GM21723 (cell line): ENCODE measurements at regions not wholly inside any gene's neighbourhood (a gene's known extent, or its start where the extent isn't known, plus 50 kb on each side); places are given as distances from the start of the nearest gene placed in this dataset.
"Not testable (repeated sequence)": the region's sequence is repeated elsewhere in the genome, so short reads cannot be mapped to it uniquely, and the experiment has no call there.

Experiments used
- ATAC-seq: cut with Tn5 transposase; IDR thresholded peaks from one replicate; pipeline ENCODE4 v1.9.1; 2021; ENCODE audit warnings: mild to moderate bottlenecking, moderate library complexity; ENCODE audit not compliant: unreplicated experiment

DNA sequence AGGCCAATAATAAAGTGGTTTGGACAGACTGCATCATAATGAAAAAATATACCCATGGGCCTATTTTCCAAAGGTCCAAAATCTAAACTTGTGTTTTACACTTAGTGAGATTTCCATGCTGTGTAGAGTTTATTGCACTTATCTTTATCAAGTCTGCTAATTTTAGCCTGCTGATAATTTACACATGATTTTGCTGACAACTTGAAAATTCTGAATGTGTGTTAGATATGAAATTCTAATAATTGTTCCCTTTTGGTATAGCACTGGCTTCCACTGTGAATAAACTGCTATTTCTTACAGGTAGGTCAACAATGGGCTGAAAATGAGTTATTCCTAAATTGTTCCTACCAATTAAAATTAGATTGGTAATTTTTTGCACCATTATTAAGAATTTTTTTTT lies 589.1 kb upstream of the ANO3 start:
- no peak for ATAC-seq

DNA sequence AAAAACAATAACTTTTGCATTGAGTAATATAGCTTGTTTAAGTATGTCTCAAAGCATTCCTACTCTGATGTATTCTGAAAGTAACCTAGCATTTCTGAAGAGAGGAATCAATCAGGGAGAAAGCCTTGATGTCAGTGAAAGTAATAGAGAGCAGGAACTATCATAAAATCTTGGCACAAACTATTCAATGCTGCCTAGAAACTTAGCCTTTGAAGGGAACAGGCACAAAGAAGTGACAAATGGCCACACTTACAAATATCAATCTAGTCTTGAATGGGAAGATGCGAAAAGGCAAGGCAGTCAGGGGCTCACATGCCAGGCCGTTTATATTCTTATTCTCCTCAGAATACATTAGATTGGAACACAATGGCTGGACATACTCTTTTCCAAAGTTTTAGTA lies 576.5 kb upstream of the ANO3 start:
- no peak for ATAC-seq

DNA sequence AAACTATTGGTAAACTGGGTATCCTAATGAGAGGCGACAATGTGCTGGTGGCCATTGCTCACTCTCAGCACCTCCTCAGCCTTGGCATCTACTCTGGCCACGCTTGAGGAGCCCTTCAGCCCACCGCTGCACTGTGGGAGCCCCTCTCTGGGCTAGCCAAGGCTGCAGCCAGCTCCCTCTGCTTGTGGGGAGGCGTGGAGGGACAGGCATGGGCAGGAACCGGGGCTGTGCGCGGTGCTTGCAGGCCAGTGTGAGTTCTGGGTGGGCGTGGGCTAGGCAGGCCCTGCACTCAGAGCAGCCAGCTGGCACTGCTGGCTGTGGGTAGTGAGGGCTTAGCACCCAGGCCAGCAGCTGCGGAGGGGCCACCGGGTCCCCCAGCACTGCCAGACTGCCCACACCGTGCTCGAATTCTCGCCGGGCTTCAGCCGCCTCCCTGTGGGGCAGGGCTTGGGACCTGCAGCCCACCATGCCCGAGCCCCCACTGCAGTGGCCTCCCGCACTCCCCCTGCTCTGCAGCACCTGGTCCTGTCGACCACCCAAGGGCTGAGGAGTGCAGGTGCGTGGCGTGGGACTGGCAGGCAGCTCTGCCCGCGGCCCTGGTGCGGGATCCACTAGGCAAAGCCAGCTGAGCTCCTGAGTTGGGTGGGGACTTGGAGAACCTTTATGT lies 575.9 kb upstream of the ANO3 start:
- ATAC-seq: no peak

DNA sequence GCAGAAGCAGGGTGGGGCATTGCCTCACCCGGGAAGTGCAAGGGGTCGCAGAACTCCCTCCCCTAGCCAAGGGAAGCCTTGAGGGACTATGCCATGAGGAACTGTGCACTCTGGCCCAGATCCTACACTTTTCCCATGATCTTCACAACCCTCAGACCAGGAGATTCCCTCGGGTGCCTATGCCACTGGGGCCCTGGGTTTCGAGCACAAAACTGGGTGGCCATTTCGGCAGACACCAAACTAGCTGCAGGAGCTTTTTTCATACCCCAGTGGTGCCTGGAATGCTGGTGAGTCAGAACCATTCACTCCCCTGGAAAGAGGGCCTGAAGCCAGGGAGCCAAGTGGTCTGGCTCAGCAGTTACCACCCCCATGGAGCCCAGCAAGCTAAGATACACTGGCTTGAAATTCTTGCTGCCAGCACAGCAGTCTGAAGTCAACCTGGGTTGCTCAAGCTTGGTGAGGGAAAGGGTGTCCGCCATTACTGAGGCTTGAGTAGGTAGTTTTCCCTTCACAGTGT lies 573.7 kb upstream of the ANO3 start:
- ATAC-seq: no peak

DNA sequence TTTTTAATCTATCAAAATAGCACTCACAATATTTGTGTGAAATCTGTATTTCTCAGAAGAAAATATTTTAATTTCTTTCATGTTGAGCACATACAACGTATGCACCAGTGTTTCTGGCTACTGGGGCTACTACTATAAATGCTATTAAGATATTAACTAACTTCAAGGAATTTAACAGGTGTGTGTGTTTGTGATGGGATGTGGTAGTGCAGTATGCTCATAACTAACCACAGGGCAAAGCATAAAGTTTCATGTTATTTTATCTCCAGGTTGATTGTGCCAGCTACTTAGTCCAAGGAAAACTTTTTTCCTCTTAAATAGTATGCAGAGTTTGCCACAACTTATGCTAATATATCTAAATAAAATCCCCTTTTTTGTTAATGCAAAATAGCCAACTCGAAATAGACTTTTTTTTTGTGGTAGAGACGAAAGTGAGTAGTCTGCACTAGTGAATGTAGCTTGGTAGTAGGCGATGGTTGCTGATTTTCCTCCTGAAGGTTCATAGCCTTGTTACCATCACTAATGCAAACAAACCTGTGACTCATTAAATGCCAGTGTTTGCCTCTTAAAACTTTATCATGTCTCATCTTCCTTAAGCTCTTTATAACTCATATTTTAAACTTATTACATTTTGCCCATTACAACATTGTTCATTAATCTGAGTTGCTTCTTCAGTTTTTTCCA lies 565.5 kb upstream of the ANO3 start:
- no peak for ATAC-seq

DNA sequence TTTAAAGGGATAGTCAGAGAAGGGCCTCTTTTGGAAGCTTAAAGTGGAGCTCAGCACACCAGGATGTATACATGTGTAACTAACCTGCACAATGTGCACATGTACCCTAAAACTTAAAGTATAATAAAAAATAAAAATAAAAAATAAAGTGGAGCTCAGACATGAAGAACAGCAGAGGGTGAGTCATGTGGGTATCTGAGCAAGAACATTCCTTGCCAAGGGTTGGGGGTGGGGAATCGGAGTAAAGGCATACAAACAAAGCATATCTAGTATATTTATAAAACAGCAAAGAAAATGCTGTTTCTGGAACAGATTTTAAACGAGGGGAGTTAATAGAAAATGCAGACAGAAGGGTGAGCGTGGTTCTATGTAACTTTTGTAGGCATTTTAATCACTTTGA lies 562.6 kb upstream of the ANO3 start:
- ATAC-seq: no peak

DNA sequence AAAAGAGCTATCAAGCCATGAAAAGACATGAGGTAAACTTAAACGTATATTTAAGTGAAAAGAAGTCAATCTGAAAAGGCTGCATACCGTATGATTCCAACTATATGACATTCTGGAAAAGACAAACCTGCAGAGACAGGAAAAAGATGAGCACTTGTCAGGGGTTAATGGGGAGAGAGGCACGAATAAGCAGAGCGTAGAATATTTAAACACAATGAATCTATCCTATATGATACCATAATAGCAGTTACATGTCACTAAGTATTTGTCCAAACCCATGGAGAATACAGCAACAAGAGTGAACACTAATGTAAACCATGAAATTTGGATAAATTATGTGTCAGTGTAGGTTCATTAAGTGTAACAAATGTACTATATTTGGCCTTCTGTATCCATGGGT lies 560.3 kb upstream of the ANO3 start:
- no peak for ATAC-seq

DNA sequence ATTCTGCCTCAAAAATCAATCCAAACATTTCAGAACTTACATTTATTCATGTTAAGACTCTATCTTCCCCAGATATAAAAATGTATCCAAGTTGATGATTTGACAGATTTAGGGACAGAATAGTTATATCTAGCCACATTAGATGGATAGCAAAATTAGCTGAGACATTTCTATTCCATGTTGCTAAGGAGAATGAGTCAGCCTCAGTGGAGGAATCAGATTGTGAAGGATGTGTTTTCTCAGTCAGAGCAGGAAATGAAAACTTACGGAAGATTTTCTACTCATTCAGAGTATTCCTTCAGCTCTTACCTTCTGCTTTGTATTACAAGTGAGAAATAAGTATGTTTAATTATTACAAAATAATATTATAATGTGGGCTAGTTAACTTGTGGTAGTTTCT lies 556.3 kb upstream of the ANO3 start:
- ATAC-seq: no peak

DNA sequence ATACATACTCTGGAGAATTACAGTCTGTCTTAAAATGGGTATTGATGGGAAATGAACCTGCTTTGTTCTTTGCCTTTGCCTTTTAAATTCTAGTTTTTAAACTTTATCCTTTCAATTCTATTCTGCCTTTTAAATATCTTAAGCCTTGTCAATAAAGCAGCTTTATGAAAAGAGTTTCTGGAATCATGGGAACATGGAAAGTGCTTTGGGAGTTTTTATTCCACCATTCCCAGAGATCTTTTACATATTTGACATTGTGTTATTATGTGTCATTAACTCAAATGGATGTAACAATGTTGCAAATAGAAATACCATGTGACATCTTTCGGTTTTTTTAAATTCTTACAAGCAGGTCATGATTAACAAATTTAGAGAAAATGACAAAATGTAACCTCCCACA lies 555.7 kb upstream of the ANO3 start:
- ATAC-seq: no peak

DNA sequence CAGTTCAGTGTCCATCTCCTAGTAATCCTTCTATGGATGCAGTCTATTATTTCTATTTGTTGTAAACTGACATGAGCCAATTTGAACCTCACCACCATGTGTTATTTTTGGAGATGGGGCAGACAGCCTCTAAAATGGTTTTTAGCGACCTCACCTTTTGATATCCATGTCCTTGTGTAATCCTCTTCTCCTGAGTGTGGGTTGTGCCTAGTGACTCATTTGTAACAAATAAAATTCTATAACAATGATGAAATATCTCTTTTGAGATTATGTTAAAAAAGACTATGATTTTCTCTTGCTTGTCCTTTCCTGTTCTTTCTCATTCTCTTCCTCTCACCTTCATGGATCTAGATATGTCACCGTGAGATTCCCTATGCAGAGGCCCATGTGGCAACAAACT lies 554.6 kb upstream of the ANO3 start:
- no peak for ATAC-seq

DNA sequence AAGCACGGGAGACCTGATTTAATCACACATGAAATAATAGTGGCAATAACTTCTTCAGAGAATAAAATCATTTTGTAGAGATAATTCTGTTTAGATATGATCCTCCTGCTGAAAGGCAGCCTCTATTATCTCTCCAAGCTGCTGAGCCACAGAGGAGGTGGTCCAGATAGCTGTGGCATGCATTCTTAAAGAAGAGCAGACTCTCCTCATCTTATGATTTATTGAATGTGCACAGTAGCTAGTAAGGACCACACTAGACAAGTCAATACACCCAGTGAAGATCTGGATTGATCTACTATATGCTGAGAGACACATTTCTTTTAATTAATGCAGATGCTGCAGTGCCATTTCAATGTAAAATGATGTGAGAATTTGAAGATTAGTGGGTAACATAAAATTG lies 552.9 kb upstream of the ANO3 start:
- no peak for ATAC-seq

DNA sequence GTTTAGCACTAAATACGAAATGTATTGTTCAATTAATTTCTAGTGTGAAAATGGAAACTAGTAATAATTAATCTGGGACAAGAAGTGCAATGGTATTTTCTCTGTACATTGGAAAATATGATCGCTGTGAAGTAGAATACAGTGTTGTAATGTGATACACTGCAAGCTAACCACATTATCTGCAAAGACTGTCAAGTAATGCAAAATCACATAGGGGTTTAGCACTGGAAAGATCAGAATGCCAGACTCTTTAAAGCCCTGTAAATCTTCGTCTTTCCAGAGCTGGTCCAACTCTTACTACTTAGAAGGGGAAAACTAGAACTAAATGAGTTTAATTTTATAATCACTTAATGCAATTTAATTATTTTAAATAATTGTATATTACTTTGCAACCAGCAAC lies 544.5 kb upstream of the ANO3 start:
- no peak for ATAC-seq

DNA sequence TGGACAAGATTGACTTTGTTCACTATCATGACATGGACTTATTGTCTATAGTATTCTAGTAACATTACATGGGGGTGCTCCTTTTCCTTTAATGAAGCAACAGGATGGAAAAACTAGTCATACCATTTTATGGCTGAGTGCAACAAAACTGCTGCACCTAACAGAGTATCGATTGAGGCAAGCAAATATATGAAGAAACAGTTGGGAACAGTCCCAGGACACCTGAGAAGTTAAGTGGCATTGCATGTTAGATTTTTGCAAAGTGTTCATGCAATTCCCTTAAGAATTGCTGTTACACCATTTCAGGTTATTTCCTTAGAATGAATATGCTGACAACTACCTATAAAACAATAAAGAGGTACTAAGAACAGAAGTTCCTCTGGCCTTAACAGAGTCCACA lies 541.5 kb upstream of the ANO3 start:
- no peak for ATAC-seq

DNA sequence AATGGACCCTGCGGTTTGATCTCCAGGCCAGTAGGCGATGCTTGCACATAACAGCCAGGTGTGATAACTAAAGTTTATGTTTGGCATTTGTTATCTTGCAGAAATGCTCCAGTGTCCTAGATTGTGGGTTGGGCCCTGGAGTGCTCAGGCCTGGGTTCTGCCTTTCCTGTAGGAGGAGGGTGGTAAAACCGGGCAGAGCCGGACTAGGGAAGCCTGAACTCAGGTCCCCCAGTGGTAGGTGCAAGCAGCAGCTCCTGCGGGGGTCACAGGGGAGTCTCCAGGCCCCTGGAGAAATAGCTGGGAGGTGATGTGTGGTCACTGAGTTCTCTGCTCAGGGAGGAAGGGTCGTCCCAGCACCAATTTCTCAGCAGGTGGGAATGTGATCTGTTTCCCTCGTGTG lies 538.3 kb upstream of the ANO3 start:
- ATAC-seq: no peak

DNA sequence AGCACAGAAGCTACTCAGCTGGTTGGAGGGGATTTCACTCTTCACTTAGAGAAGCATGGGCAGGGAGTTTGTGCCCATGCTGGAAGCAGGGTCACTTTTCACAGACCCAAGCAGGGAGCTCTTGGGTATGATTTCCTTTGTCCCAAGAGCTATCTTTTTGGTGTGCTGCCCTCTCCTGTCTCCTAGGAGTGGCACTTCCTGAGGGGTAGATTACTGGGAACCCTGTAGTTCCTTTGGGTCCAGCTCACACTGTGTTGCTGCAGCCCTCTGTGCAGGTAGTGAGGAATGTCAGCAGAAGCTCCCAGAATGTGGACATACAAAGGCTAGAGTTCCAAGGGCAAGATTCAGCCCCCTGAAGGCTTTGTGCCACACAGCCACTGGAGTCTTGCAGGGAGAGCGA lies 537.1 kb upstream of the ANO3 start:
- ATAC-seq: no peak

DNA sequence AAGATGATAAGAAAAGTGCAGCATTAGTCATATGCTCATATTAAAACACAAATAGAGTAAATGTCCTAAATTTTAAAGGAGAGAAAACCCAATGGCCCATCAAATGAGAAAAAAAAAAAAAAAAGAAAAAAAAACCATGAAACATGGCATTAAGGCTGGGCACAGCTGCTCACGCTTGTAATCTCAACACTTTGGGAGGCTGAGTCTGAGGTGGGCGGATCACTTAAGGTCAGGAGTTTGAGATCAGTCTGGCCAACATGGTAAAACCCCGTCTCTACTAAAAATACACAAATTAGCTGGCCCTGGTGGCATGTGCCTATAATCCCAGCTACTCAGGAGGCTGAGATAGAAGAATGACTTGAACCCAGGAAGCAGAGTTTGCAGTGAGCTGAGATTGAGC lies 515.5 kb upstream of the ANO3 start:
- no peak for ATAC-seq

DNA sequence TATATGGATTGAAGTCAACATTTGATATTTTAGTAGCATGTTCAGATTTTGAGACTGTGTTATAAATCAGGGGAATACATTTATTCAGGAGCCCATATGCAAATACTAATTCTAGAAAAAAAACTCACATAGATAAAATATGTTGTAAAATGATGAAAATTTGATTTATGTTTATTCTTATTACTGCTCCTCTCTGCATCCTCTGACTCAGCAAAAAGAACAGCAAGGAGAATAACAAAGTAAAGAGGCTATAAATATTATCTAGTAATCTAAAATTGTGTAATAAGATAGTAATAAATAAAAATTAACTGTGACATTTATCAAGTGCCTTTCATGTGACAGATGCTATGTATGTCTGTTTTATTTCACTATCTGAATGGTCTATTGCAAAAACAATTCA lies 507.2 kb upstream of the ANO3 start:
- no peak for ATAC-seq

DNA sequence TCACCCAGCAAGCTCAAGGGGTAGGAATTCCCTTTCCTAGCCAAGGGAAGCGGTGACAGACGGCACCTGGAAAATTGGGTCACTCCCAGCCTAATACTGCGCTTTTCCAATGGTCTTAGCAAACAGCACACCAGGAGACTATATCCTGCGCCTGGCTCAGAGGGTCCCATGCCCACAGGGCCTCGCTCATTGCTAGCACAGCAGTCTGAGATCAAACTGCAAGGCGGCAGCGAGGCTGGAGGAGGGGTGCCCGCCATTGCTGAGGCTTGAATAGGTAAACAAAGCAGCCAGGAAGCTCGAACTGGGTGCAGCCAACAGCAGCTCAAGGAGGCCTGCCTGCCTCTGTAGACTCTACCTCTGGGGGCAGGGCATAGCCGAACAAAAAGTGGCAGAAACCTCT lies 500.4 kb upstream of the ANO3 start:
- not testable (repeated sequence) for ATAC-seq

DNA sequence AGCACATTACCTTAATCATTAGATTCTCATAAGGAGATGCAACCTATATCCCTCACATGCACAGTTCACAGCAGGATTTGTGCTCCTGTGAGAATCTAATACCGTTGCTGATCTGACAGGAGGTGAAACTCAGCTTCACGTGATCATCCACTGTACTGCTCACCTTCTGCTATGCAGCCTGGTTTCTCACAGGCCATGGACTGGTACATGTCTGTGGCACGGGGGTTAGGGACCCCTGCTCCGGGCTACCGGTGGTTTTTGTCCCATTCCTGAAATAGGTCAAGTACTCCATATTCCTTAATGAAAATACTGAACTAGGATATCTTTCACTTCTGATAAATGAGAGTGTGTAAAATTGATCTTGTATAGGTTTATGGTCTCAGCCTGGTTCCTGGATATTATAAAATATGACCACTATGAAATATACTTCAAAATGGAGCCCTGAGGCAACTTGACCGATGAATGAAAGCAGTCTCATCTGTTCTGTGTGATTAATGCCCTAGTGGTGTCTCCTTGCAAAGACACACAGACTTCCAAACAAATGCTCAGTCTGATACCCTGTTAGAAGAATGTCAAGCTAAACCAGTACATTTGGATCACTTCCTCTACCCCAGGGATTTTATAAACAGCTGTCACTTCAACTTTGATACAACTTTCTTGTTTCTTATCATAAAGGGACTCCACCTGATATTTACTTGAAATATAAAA lies 492.9 kb upstream of the ANO3 start:
- ATAC-seq: no peak

DNA sequence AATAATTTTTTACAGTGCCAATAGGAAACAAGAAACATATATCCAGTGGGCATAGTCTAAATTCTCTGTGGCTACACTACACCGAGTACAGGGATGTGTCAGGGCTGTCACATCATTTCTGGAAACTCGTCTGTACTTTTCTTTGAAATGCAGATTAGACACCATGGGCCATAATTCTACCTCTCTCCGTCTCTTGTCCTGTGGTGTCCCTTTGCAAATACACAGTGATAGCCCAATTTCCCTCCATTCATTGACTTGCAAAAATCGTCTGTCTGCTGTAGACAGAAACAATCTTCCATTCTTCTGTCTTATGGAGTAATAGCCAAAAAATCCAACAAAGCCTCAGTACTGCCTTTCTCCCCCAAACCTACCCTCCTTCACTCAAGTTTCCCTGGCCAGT lies 487.1 kb upstream of the ANO3 start:
- no peak for ATAC-seq

DNA sequence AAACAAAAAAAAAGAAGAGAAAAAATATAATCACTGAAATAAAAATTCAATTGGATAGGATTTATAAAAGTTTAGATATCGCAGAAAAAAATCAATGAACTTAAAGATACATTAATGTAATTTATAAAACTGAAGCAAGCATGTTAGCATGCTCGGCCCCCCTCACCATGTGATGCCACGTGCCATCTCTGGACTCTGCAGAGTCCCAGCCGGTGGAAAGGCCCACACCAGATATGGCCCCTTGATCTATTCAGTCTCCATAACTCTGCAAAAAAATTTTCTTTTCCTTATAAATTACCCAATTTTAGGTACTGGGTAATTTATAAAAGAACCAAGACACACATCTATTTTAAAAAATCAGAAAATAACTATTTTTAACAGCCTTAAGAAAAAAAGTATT lies 476.0 kb upstream of the ANO3 start:
- ATAC-seq: no peak

DNA sequence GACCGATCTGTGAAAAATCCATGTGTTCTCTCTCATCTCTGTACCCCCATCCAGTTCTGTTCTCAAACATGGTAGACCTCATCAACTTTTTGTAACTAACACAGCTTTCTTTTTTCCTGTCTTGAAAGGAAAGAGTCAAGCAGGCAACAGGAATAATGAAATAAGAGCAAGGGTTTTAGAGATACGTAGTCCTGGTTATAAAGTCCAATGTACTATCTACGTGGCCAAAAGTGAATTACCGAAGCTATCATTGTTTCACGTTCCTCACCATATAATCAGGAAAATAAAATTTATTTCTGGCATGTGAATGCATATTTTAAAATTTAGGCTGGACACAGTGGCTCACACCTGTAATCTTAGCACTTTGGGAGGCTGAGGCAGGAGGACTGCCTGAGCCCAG lies 472.2 kb upstream of the ANO3 start:
- no peak for ATAC-seq
